Ishikawa (cell line): ENCODE measurements at regions not wholly inside any gene's neighbourhood (a gene's known extent, or its start where the extent isn't known, plus 50 kb on each side); places are given as distances from the start of the nearest gene placed in this dataset.

Experiments used
- FOXM1 ChIP-seq: IDR thresholded peaks from 2 replicates; pipeline ENCODE4 v1.6.1; 2012; ENCODE audit warnings: low read depth, borderline replicate concordance
- NFIC ChIP-seq: IDR thresholded peaks from 2 replicates; pipeline ENCODE4 v1.6.1; 2012
- RAD21 ChIP-seq: IDR thresholded peaks from 2 replicates; pipeline ENCODE4 v1.6.1; 2012; ENCODE audit warnings: low read depth
- TAF1 ChIP-seq: IDR thresholded peaks from 2 replicates; pipeline ENCODE4 v1.6.1; 2012; ENCODE audit warnings: low read depth, mild to moderate bottlenecking
- TCF12 ChIP-seq: IDR thresholded peaks from 2 replicates; pipeline ENCODE4 v1.6.1; 2012; ENCODE audit warnings: low read depth
- TF ChIP-seq, protein P1 (sequence below): IDR thresholded peaks from 2 replicates; pipeline ENCODE4 v1.6.1; 2012
- TF ChIP-seq, protein P2 (sequence below): IDR thresholded peaks from 2 replicates; pipeline ENCODE4 v1.6.1; 2012

DNA sequence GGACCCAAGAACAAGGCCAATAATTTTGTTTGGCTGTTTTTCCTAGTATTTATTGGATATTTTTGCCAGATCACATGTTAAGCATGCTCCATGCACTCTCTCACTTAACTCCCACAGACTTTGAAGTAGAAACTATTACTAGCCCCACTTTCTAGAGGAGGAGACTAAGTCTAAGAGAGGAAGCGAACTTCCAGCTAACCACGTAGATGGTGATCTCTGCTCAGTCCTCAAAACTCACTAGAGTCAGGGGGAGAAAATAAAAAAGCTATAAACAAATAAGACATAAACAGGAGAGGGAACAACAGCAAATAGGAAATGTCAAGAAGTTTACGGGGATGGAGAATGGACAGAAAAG lies 481.0 kb upstream of the PROK2 start:
- TF ChIP-seq TCF12 (no peak), RAD21 (no peak), FOXM1 (no peak), NFIC (no peak), TAF1 (no peak)
- TF ChIP-seq, protein P1, sequence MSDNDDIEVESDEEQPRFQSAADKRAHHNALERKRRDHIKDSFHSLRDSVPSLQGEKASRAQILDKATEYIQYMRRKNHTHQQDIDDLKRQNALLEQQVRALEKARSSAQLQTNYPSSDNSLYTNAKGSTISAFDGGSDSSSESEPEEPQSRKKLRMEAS: no peak
- TF ChIP-seq, protein P2, sequence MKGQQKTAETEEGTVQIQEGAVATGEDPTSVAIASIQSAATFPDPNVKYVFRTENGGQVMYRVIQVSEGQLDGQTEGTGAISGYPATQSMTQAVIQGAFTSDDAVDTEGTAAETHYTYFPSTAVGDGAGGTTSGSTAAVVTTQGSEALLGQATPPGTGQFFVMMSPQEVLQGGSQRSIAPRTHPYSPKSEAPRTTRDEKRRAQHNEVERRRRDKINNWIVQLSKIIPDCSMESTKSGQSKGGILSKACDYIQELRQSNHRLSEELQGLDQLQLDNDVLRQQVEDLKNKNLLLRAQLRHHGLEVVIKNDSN: no peak
